GM12878 (cell line): ENCODE measurements at regions not wholly inside any gene's neighbourhood (a gene's known extent, or its start where the extent isn't known, plus 50 kb on each side); places are given as distances from the start of the nearest gene placed in this dataset.

Source experiments
- ATAC-seq: fragments of 200-7000 bp; cut with Tn5 transposase; 3 replicates; pipeline ENCODE4 v1.9.1; 2020; ENCODE audit warnings: mild to moderate bottlenecking, moderate library complexity
- BruUV-seq: library from RNA; stranded (reverse); fragments of 400-500 nt; replicated peaks from 2 replicates; lab custom pipeline; 2021; lab: Mats Ljungman, UMichigan
- CTCF ChIA-PET: fragments of 300-600 bp; sonication (Branson Sonifier 250); formaldehyde crosslinking; extraction: SDS; loops from one replicate; lab custom pipeline; 2021; ENCODE audit warnings: inconsistent platforms; lab: Yijun Ruan, JAX
- POLR2A ChIA-PET: fragments of 350-600 bp; formaldehyde crosslinking; extraction: SDS; loops from one replicate; lab custom pipeline; 2021; ENCODE audit warnings: inconsistent platforms; lab: Charles Lee
- RAD21 ChIA-PET: fragments of 300-600 bp; sonication (Branson Sonifier 250); formaldehyde crosslinking; loops from one replicate; lab custom pipeline; 2023; ENCODE audit warnings: antibody characterized with exemption; ENCODE audit not compliant: unreplicated experiment; lab: Charles Lee
- SMC1A ChIA-PET: fragments of 300-600 bp; sonication (Branson Sonifier 250); formaldehyde crosslinking; loops from one replicate; lab custom pipeline; 2023; ENCODE audit not compliant: unreplicated experiment, uncharacterized antibody; lab: Charles Lee
- DNase-seq: peaks from one replicate; pipeline ENCODE4 v3.0.0-alpha.2; 2011; ENCODE audit warnings: low read depth, low spot score
- FAIRE-seq: peaks from 3 replicates; lab custom pipeline; 2011; peaks lifted over from hg19 to GRCh38; lab: Jason Lieb, UNC
- H2AFZ ChIP-seq: 2 replicates; pipeline ENCODE4 v1.6.0; 2011; ENCODE audit warnings: low read depth, low read length, control low read depth; ENCODE audit not compliant: control insufficient read depth
- H3K27ac ChIP-seq: 2 replicates; pipeline ENCODE4 v1.5.1; 2011; ENCODE audit warnings: control low read depth; ENCODE audit not compliant: control insufficient read depth, insufficient read depth
- H3K27me3 ChIP-seq, 2 experiments: replicated peaks in 1 of 2; 2 replicates each; pipeline versions ENCODE4 v1.6.0 to v1.6.1; 2011; ENCODE audit warnings: low read length in 1 of 2; ENCODE audit not compliant: control insufficient read depth in 2 of 2, insufficient read depth in 2 of 2
- H3K36me3 ChIP-seq, 2 experiments: 2 replicates each; pipeline ENCODE4 v1.5.1; 2011; ENCODE audit warnings: low read length in 1 of 2; ENCODE audit not compliant: control insufficient read depth in 2 of 2, insufficient read depth in 2 of 2
- H3K4me1 ChIP-seq: 2 replicates; pipeline ENCODE4 v1.6.1; 2011; ENCODE audit warnings: mild to moderate bottlenecking, low read length, moderate library complexity, mixed read lengths; ENCODE audit not compliant: control insufficient read depth, insufficient read depth
- H3K4me2 ChIP-seq: 2 replicates; pipeline ENCODE4 v1.6.0; 2011; ENCODE audit warnings: control low read depth; ENCODE audit not compliant: control insufficient read depth, insufficient read depth
- H3K4me3 ChIP-seq: fragments of 200-600 bp; sonication (generic); 2 replicates; pipeline ENCODE4 v1.5.1; 2016
- H3K79me2 ChIP-seq: 2 replicates; pipeline ENCODE4 v1.6.0; 2011; ENCODE audit warnings: low read length; ENCODE audit not compliant: control insufficient read depth, insufficient read depth
- H3K9ac ChIP-seq: 2 replicates; pipeline ENCODE4 v1.8.0; 2011; ENCODE audit warnings: low read length, control low read depth, mixed read lengths; ENCODE audit not compliant: control insufficient read depth, insufficient read depth
- H3K9me3 ChIP-seq: replicated peaks from 3 replicates; pipeline ENCODE4 v1.5.1; 2011; ENCODE audit warnings: mild to moderate bottlenecking, low read length; ENCODE audit not compliant: control insufficient read depth, insufficient read depth
- H4K20me1 ChIP-seq: 2 replicates; pipeline ENCODE4 v1.6.0; 2011; ENCODE audit not compliant: control insufficient read depth, insufficient read depth
- BCL11A ChIP-seq: IDR thresholded peaks from 2 replicates; pipeline ENCODE4 v1.6.1; 2011; ENCODE audit warnings: low read depth, low read length
- CHD4 ChIP-seq: fragments of 200-600 bp; sonication (generic); IDR thresholded peaks from 2 replicates; pipeline ENCODE4 v1.6.1; 2016; ENCODE audit warnings: mild to moderate bottlenecking
- FOXM1 ChIP-seq: IDR thresholded peaks from 2 replicates; pipeline ENCODE4 v1.6.1; 2012; ENCODE audit warnings: low read depth, mild to moderate bottlenecking, inconsistent platforms, low read length, moderate library complexity
- IRF4 ChIP-seq: IDR thresholded peaks from 2 replicates; pipeline ENCODE4 v1.6.1; 2011; ENCODE audit warnings: low read depth, low read length
- MEF2B ChIP-seq: fragments of 450-650 bp; IDR thresholded peaks from 2 replicates; pipeline ENCODE4 v1.6.1; 2018; ENCODE audit warnings: mild to moderate bottlenecking, moderate library complexity; ENCODE audit not compliant: partially characterized antibody, poor library complexity, severe bottlenecking
- MLLT1 ChIP-seq: fragments of 450-650 bp; IDR thresholded peaks from 2 replicates; pipeline ENCODE4 v1.6.1; 2016; ENCODE audit warnings: mild to moderate bottlenecking
- NFYA ChIP-seq: IDR thresholded peaks from 2 replicates; pipeline ENCODE4 v1.6.1; 2011; ENCODE audit warnings: low read depth, mild to moderate bottlenecking, low read length, improper control_type of control experiment, borderline replicate concordance
- NR2C1 ChIP-seq: fragments of 450-650 bp; IDR thresholded peaks from 2 replicates; pipeline ENCODE4 v1.6.1; 2017; ENCODE audit warnings: antibody characterized with exemption, mild to moderate bottlenecking, moderate library complexity
- RBBP5 ChIP-seq: fragments of 200-600 bp; sonication (generic); conservative IDR thresholded peaks from 2 replicates; pipeline ENCODE4 v1.6.1; 2016
- SMARCA5 ChIP-seq: fragments of 450-650 bp; IDR thresholded peaks from 2 replicates; pipeline ENCODE4 v1.6.1; 2017; ENCODE audit warnings: mild to moderate bottlenecking
- STAT3 ChIP-seq: IDR thresholded peaks from 2 replicates; pipeline ENCODE4 v1.6.1; 2011; ENCODE audit warnings: low read depth, low read length, improper control_type of control experiment
- WRNIP1 ChIP-seq: IDR thresholded peaks from 2 replicates; pipeline ENCODE4 v1.6.1; 2011; ENCODE audit warnings: low read depth, low read length, improper control_type of control experiment, borderline replicate concordance
- YY1 ChIP-seq: IDR thresholded peaks from 2 replicates; pipeline ENCODE4 v1.6.1; 2011; ENCODE audit warnings: low read depth, mild to moderate bottlenecking, low read length
- ZBTB33 ChIP-seq: fragments of 450-650 bp; IDR thresholded peaks from 2 replicates; pipeline ENCODE4 v1.6.1; 2017; ENCODE audit warnings: mild to moderate bottlenecking
- ZNF217 ChIP-seq: fragments of 450-650 bp; IDR thresholded peaks from 2 replicates; pipeline ENCODE4 v1.6.1; 2017; ENCODE audit warnings: antibody characterized with exemption, mild to moderate bottlenecking
- WGBS: methylation state at CpG from one replicate; pipeline ENCODE4 v1.1.6; 2016; ENCODE audit warnings: low lambda C conversion rate; ENCODE audit not compliant: insufficient replicate concordance, insufficient coverage; ENCODE audit errors: missing lambda C conversion rate; 5-methylcytosine and 5-hydroxymethylcytosine counted together
- in situ Hi-C: fragments of 300-500 bp; cut with MboI; formaldehyde crosslinking; loops from 9 replicates; pipeline ENCODE4 v1.14.3; 2018; ENCODE audit warnings: mixed read lengths
- intact Hi-C: fragments of 100-400 bp; cut with micrococcal nuclease; formaldehyde crosslinking; loops from one replicate; pipeline ENCODE4 v1.14.2; 2022; ENCODE audit not compliant: unreplicated experiment

- Histone ChIP-seq H3K4me2 (no peak overlapping the region), H3K4me1 (no peaks in the 10 kb centered on the region), H3K4me3 (no peak overlapping the region), H3K9me3 (no peaks in the 10 kb centered on the region; the same call in 2 of the 3 replicates), H3K27me3 (no peaks in the 10 kb centered on the region), H2AFZ (no peak overlapping the region), H4K20me1 (no peaks in the 10 kb centered on the region), H3K79me2 (no peaks in the 10 kb centered on the region), H3K27ac (no peak overlapping the region), H3K36me3 (no peaks in the 10 kb centered on the region), H3K9ac (no peak overlapping the region)
- ATAC-seq (no peak), FAIRE-seq (no peak), DNase-seq (no peak)
- in situ Hi-C loops (no loop called here), intact Hi-C loops (no loop called here)
- WGBS = 37% methylated on average over 10 of the region's 10 CpGs
- TF ChIP-seq BCL11A = no peak
- no peak for TF ChIP-seq FOXM1
- TF ChIP-seq NR2C1 = no peak
- no peak for TF ChIP-seq RBBP5
- no peak for TF ChIP-seq IRF4
- TF ChIP-seq CHD4 = no peak
- no peak for TF ChIP-seq NFYA
- TF ChIP-seq YY1 = no peak
- no peak for TF ChIP-seq MLLT1
- TF ChIP-seq STAT3 = no peak
- TF ChIP-seq SMARCA5 = no peak
- TF ChIP-seq ZBTB33 = no peak
- TF ChIP-seq WRNIP1 = no peak
- no peak for TF ChIP-seq MEF2B
- TF ChIP-seq ZNF217 = no peak
- ChIA-PET SMC1A (no interaction called here), CTCF (no interaction called here), POLR2A (no interaction called here), RAD21 (no interaction called here)
- no TSS peak for BruUV-seq
These were observed 102.6 kb upstream of the TSHZ3 start for GRCh38 chr19:31451686-31452330.
